ENCODE measurements at regions not wholly inside any gene's neighbourhood (a gene's known extent, or its start where the extent isn't known, plus 50 kb on each side); places are given as distances from the start of the nearest gene placed in this dataset.

- FAIRE-seq, result no peak
Observed at GRCh38 chr6:21381331-21381963, 212.1 kb upstream of the SOX4 start.

GRCh38 chr6:21382821-21383449, 210.6 kb upstream of the SOX4 start:
- FAIRE-seq, result no peak

GRCh38 chr6:21383450-21384085, 210.0 kb upstream of the SOX4 start:
- FAIRE-seq, result no peak

- no peak for FAIRE-seq
Observed at GRCh38 chr6:21384216-21384615, 209.3 kb upstream of the SOX4 start.

GRCh38 chr6:21386744-21387143, 206.8 kb upstream of the SOX4 start:
- no peak for FAIRE-seq

GRCh38 chr6:21390532-21391213, 202.9 kb upstream of the SOX4 start:
- FAIRE-seq, result no peak

- no peak for FAIRE-seq
Observed at GRCh38 chr6:21392177-21392576, 201.4 kb upstream of the SOX4 start.

GRCh38 chr6:21393441-21394165, 199.9 kb upstream of the SOX4 start:
- FAIRE-seq, result no peak

- no peak for FAIRE-seq
Observed at GRCh38 chr6:21395121-21395520, 198.4 kb upstream of the SOX4 start.

- no peak for FAIRE-seq
Observed at GRCh38 chr6:21396313-21396712, 197.2 kb upstream of the SOX4 start.

GRCh38 chr6:21398741-21399325, 194.7 kb upstream of the SOX4 start:
- no peak for FAIRE-seq

- FAIRE-seq, result no peak
Observed at GRCh38 chr6:21402368-21402767, 191.2 kb upstream of the SOX4 start.

- FAIRE-seq, result no peak
Observed at GRCh38 chr6:21404577-21404976, 189.0 kb upstream of the SOX4 start.

GRCh38 chr6:21406316-21406715, 187.2 kb upstream of the SOX4 start:
- FAIRE-seq, result no peak

GRCh38 chr6:21409231-21409630, 184.3 kb upstream of the SOX4 start:
- FAIRE-seq, result no peak

GRCh38 chr6:21413428-21413827, 180.1 kb upstream of the SOX4 start:
- no peak for FAIRE-seq

- FAIRE-seq, result no peak
Observed at GRCh38 chr6:21414065-21414464, 179.5 kb upstream of the SOX4 start.

- no peak for FAIRE-seq
Observed at GRCh38 chr6:21420146-21420878, 173.2 kb upstream of the SOX4 start.

- no peak for FAIRE-seq
Observed at GRCh38 chr6:21420926-21421325, 172.6 kb upstream of the SOX4 start.

- no peak for FAIRE-seq
Observed at GRCh38 chr6:21423106-21423854, 170.3 kb upstream of the SOX4 start.

- FAIRE-seq, result no peak
Observed at GRCh38 chr6:21426841-21427490, 166.6 kb upstream of the SOX4 start.

Data from A204.1 (cell line).